Esophagus (tissue), 2 donors: ENCODE measurements at regions not wholly inside any gene's neighbourhood (a gene's known extent, or its start where the extent isn't known, plus 50 kb on each side); places are given as distances from the start of the nearest gene placed in this dataset.

Experiments
- H3K27ac ChIP-seq, 2 donors: one replicate each; pipeline ENCODE4 v1.5.1; 2013; ENCODE audit warnings: low read depth in 2 of 2, mild to moderate bottlenecking in 2 of 2, inconsistent platforms in 1 of 2, low read length in 1 of 2, moderate library complexity in 1 of 2
- H3K27me3 ChIP-seq, 2 donors: one replicate each; pipeline ENCODE4 v1.6.1; 2013; ENCODE audit warnings: low read length in 2 of 2, control low read depth in 1 of 2, mild to moderate bottlenecking in 1 of 2; ENCODE audit not compliant: insufficient read depth in 2 of 2, control insufficient read depth in 1 of 2
- H3K36me3 ChIP-seq, 2 donors: one replicate each; pipeline ENCODE4 v1.6.1; 2013; ENCODE audit warnings: low read length in 1 of 2; ENCODE audit not compliant: control insufficient read depth in 2 of 2, insufficient read depth in 2 of 2
- H3K4me1 ChIP-seq, 2 donors: one replicate each; pipeline ENCODE4 v1.6.1; 2013; ENCODE audit warnings: low read length in 1 of 2; ENCODE audit not compliant: control insufficient read depth in 2 of 2, insufficient read depth in 2 of 2
- H3K4me3 ChIP-seq, 2 donors: one replicate each; pipeline ENCODE4 v1.5.1; 2013; ENCODE audit warnings: low read length in 2 of 2, mild to moderate bottlenecking in 2 of 2, low read depth in 1 of 2, moderate library complexity in 1 of 2
- H3K9me3 ChIP-seq, 2 donors: one replicate each; pipeline ENCODE4 v1.6.1; 2013; ENCODE audit warnings: mild to moderate bottlenecking in 2 of 2, low read depth in 1 of 2, low read length in 1 of 2, moderate library complexity in 1 of 2; ENCODE audit not compliant: control insufficient read depth in 2 of 2, insufficient read depth in 1 of 2
- WGBS, 2 donors: extraction: QIAGEN DNeasy Blood & Tissue Kit; methylation state at CpG; one replicate each; pipeline ENCODE4 v1.1.7; 2013; 5-methylcytosine and 5-hydroxymethylcytosine counted together
- donor health status: healthy with polysubstance abuse.
- donor health status: Bipolar disorder and iron deficiency.

GRCh38 chr14:89027097-89027740, 202.8 kb downstream of the TTC8 start:
- 2% methylated on average over 50 to 68 of the region's 68 CpGs for WGBS, 2 donors
- H3K36me3 ChIP-seq, result no peaks in the 10 kb centered on the region
- peaks cover 0 to 2% of the 10 kb centered on the region in 2 donors for H3K9me3 ChIP-seq
- no peak overlapping the region for H3K27ac ChIP-seq
- H3K27me3 ChIP-seq, result peaks cover 0 to 2% of the 10 kb centered on the region in 2 donors
- H3K4me3 ChIP-seq, result peak overlapping the region; percentile 50 to 52
- peaks cover 0 to 8% of the 10 kb centered on the region in 2 donors for H3K4me1 ChIP-seq

- Histone ChIP-seq H3K4me1 (peaks cover 0 to 8% of the 10 kb centered on the region in 2 donors), H3K9me3 (peaks cover 0 to 2% of the 10 kb centered on the region in 2 donors), H3K4me3 (no peak overlapping the region), H3K27me3 (peaks cover 0 to 2% of the 10 kb centered on the region in 2 donors), H3K36me3 (no peaks in the 10 kb centered on the region), H3K27ac (no peak overlapping the region)
- WGBS, 2 donors, result 77 to 81% methylated on average over 3 of the region's 3 CpGs
These were observed 204.1 kb downstream of the TTC8 start for GRCh38 chr14:89028462-89029134.

- peaks cover 0 to 2% of the 10 kb centered on the region in 2 donors for H3K27me3 ChIP-seq
- WGBS, 2 donors, result 71 to 75% methylated on average over 9 of the region's 9 CpGs
- no peaks in the 10 kb centered on the region for H3K36me3 ChIP-seq
- H3K9me3 ChIP-seq, result peaks cover 0 to 2% of the 10 kb centered on the region in 2 donors
- no peak overlapping the region for H3K27ac ChIP-seq
- H3K4me1 ChIP-seq, result peaks cover 0 to 8% of the 10 kb centered on the region in 2 donors
- H3K4me3 ChIP-seq, result no peak overlapping the region
These were observed 205.7 kb downstream of the TTC8 start for GRCh38 chr14:89029961-89030694.

DNA sequence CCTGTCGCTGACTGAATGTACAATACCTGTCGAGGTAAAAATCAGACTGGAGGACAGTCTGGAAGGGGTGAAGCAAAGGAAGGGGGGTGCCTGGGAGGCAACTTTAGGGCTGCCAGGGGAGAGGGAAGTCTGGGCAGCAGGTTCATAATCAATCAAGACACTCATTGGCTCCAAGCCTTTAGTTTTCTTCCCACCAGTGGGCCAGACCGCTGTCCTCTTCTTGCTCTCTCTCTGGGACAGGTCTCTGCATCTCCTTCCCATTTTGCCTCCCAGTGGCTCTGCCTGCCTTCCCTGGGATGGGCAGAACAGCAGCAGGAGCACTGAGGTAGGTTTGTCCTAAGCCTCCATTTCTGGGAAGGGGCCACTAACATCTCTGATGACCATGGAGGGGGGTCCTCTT, 206.5 kb downstream of the TTC8 start:
- peaks cover 0 to 2% of the 10 kb centered on the region in 2 donors for H3K27me3 ChIP-seq
- H3K9me3 ChIP-seq, result peaks cover 0 to 2% of the 10 kb centered on the region in 2 donors
- WGBS, 2 donors, result 90 to 92% methylated on average over 3 of the region's 3 CpGs
- no peak overlapping the region for H3K4me3 ChIP-seq
- H3K36me3 ChIP-seq, result no peaks in the 10 kb centered on the region
- H3K4me1 ChIP-seq, result peaks cover 0 to 8% of the 10 kb centered on the region in 2 donors
- H3K27ac ChIP-seq, result no peak overlapping the region

DNA sequence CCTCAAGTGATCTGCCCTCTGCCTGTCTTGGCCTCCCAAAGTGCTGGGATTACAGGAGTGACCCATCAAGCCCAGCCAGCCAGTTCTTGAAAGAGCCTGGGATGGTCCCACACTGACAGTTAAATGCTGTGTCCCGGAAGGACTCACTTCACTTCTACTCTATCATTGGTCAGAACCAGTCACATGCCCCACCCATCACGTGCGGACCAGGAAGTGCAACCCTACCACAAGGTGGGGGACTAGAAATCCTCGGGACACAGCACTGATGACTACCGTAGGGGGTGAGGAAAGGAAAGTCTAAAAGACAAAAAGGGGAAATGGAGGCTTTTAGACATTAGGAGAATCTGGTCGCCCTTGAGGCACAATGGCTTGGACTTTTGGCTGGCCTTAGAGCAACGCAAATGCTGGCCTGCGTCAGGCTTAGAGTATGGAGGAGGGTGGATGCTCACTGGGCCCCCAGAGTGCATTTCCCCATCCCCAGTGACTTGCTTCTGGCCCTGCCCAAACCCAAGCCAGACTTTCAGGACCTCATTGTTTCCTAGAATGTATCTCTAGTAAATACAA, 207.7 kb downstream of the TTC8 start:
- Histone ChIP-seq H3K36me3 (no peaks in the 10 kb centered on the region), H3K4me3 (no peak overlapping the region), H3K27me3 (peaks cover 0 to 2% of the 10 kb centered on the region in 2 donors), H3K27ac (no peak overlapping the region), H3K9me3 (peaks cover 0 to 2% of the 10 kb centered on the region in 2 donors), H3K4me1 (peaks cover 0 to 4% of the 10 kb centered on the region in 2 donors)
- 86 to 87% methylated on average over 8 of the region's 8 CpGs for WGBS, 2 donors

GRCh38 chr14:89033756-89034155, 209.3 kb downstream of the TTC8 start:
- Histone ChIP-seq H3K27me3 (peaks cover 0 to 2% of the 10 kb centered on the region in 2 donors), H3K27ac (no peak overlapping the region), H3K36me3 (no peaks in the 10 kb centered on the region), H3K4me3 (no peak overlapping the region), H3K9me3 (peaks cover 0 to 2% of the 10 kb centered on the region in 2 donors), H3K4me1 (no peaks in the 10 kb centered on the region)
- WGBS, 2 donors, result 75 to 85% methylated on average over 6 of the region's 6 CpGs

DNA sequence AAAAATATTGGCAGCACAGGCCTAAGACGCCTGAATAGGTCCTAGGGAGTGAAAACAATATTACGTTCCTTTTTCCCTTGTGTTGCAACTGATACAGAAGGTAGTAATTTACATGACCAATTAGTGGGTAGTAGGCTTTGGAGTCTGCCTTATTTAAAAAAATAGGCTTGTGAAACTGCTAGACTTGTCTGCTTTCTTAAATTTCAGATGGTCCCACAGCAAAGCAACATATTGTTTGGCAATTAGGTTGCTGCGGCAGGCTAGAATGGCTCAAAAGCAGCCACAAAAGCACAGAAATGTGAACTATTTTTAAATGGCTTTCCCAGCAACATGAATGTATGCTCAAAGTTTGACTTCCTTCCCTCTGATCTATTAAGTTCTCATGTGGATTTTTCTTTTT, 211.9 kb downstream of the TTC8 start:
- WGBS, 2 donors, result 93 to 96% methylated on average over 3 of the region's 3 CpGs
- H3K9me3 ChIP-seq, result peaks cover 0 to 2% of the 10 kb centered on the region in 2 donors
- peaks cover 0 to 3% of the 10 kb centered on the region in 2 donors for H3K4me1 ChIP-seq
- no peak overlapping the region for H3K4me3 ChIP-seq
- H3K27ac ChIP-seq, result no peak overlapping the region
- H3K36me3 ChIP-seq, result no peaks in the 10 kb centered on the region
- H3K27me3 ChIP-seq, result no peaks in the 10 kb centered on the region

GRCh38 chr14:89037065-89037464, 212.6 kb downstream of the TTC8 start:
- H3K4me1 ChIP-seq, result peaks cover 0 to 3% of the 10 kb centered on the region in 2 donors
- H3K27me3 ChIP-seq, result no peaks in the 10 kb centered on the region
- H3K27ac ChIP-seq, result no peak overlapping the region
- 96 to 97% methylated on average over 3 of the region's 3 CpGs for whole genome bisulfite sequencing, 2 donors
- H3K36me3 ChIP-seq, result no peaks in the 10 kb centered on the region
- H3K4me3 ChIP-seq, result no peak overlapping the region
- peaks cover 0 to under 1% of the 10 kb centered on the region in 2 donors for H3K9me3 ChIP-seq

- Histone ChIP-seq H3K27me3 (no peaks in the 10 kb centered on the region), H3K4me3 (peak overlapping the region in 1 of 2 donors; percentile 37), H3K36me3 (no peaks in the 10 kb centered on the region), H3K4me1 (peaks cover 0 to 3% of the 10 kb centered on the region in 2 donors), H3K9me3 (no peaks in the 10 kb centered on the region), H3K27ac (peak overlapping the region; percentile 75 to 87)
- whole genome bisulfite sequencing, 2 donors, result 33% methylated on average over 6 of the region's 6 CpGs
These were observed 215.6 kb downstream of the TTC8 start for GRCh38 chr14:89040080-89040459.
